Left colon (tissue), 2 donors: ENCODE measurements at regions not wholly inside any gene's neighbourhood (a gene's known extent, or its start where the extent isn't known, plus 50 kb on each side); places are given as distances from the start of the nearest gene placed in this dataset.

Source experiments
- ATAC-seq: fragments of 200-7000 bp; cut with Tn5 transposase; one replicate; pipeline ENCODE4 v1.9.1; 2020; ENCODE audit warnings: mild to moderate bottlenecking, moderate library complexity
- DNase-seq, 2 donors: peaks; one replicate each; pipeline ENCODE4 v3.0.0-alpha.2; 2020
- intact Hi-C, 2 donors: fragments of 100-400 bp; cut with DNase I in 1 of 2; cut with micrococcal nuclease in 1 of 2; formaldehyde crosslinking; loops; one replicate each; pipeline versions ENCODE4 v1.11.2 to v1.14.0; 2022; cut with DNase I, micrococcal nuclease
- donor health status: DM: no; HTN: no; CAD: no.
- donor health status: DM: yes; HTN: yes; CAD: no.

DNA sequence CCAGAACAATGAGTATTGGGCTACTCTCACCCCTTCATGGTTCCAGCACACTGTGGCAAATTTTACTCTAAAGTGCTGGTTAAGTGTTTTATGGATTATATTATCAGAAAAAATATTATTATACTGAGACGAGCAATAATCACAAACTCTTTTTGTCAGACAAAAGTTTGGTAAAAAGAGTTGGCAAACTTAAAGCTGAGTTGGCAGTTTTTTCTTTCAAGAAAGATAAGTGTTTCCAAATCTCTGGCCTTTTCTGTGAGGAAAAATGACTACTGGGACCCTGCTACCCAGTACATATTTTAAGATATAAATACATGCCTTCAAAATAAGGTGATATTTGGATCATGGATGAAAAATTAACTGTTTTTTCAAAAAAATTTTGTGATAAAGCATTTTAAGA is 471.5 kb upstream of the IL12A start:
- ATAC-seq, result no peak
- no peak for DNase-seq
- intact Hi-C loops, result no loop called here

GRCh38 chr3:159520638-159521037 is 468.0 kb upstream of the IL12A start:
- no peak for ATAC-seq

GRCh38 chr3:159522276-159522675 is 466.4 kb upstream of the IL12A start:
- intact Hi-C loops, result no loop called here
- DNase-seq, result no peak
- ATAC-seq, result no peak

More at GRCh38 chr3:159520638-159521037, 468.0 kb upstream of the IL12A start:
- DNase-seq, result no peak
- intact Hi-C loops, result no loop called here

DNA sequence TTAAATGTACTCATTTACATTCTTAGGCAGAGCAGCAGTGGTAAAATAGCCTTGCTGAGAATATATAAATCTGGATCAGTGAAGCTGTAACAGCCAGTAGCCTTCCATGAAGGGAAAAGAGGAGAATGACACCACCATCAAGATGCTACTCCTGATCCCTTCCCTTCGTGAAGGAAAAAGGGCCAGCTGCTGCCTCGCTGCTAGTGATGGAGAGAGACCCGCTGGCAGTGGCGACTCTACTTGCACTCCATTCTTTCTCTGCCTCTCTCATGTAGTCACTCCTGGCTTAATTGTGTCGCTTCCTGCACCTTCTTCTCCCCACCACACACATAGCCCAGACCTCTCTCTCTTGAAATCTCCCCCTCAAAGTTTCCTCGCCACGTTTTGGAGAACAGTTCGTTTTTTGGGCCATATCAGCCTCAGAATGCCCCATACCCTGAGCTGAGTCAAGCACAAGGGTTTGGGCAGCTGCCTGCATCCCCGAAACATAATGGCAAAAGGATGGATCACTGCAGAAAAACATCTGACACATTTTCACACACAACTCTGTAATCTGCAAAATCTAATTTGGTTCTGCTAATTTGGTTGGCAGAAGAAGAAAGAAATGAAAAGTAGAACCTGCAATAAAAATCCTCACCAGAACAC is 460.3 kb upstream of the IL12A start:
- intact Hi-C loops, result no loop called here
- DNase-seq (no peak), ATAC-seq (no peak)

GRCh38 chr3:159532577-159532976 is 456.1 kb upstream of the IL12A start:
- no peak for ATAC-seq
- intact Hi-C loops, result no loop called here

GRCh38 chr3:159534496-159534895 is 454.1 kb upstream of the IL12A start:
- intact Hi-C loops, result no loop called here
- DNase-seq (no peak), ATAC-seq (no peak)

More at GRCh38 chr3:159532577-159532976, 456.1 kb upstream of the IL12A start:
- DNase-seq, result no peak

GRCh38 chr3:159536876-159537275 is 451.8 kb upstream of the IL12A start:
- ATAC-seq (no peak), DNase-seq (no peak)
- intact Hi-C loops, result no loop called here

- DNase-seq (no peak), ATAC-seq (no peak)
- intact Hi-C loops, result no loop called here
Observed at GRCh38 chr3:159538507-159538906, 450.1 kb upstream of the IL12A start.

DNA sequence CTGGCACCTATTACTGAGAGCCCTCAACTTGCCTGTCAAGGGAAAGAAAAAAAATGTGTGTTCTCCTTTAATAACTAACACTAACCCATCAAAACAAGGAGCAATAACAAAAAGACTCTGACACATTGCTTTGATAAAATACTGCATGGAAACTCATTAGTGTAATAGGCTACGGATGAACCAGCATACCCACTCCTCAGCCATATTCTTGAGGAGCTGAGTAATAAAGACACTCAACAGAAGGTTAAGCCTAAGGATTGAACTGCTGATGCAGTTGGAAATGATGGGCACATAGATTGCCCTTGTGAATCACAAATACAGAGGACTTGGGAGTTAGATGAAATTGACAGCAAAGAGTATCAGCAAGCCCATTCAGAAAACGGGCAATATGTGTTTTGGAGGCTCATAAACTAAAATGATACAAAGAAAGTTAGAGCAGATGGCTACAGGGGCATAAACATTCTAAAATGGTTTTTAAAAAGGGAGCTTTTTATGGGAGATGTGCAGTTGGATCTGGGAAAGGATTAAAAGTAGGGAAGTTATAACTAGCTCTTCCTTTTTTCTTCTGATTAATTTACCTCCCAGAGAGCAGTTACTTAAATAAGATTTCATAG is 447.6 kb upstream of the IL12A start:
- intact Hi-C loops, result no loop called here
- DNase-seq, result no peak
- ATAC-seq, result no peak

- DNase-seq (no peak), ATAC-seq (no peak)
- intact Hi-C loops, result no loop called here
Observed at GRCh38 chr3:159548675-159549335, 439.8 kb upstream of the IL12A start.

DNA sequence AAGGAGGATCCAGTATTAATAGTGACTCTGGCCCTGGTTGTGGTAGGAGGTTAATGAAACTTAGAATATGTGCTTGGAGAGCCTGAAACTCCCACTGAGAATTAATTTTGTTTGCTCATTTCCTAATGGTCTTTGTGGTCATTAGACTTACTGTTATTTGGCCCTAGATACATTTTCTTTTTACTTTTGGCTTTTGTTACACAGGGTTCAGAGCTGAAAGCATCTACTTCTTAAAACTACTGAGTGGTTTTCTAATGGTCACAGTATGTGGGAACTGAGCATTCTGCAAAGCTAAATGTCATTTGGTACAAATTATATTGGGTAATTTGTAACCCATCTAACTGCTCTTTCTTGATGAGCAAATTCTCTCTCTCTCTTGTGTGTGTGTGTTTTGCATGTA is 433.4 kb upstream of the IL12A start:
- no peak for DNase-seq
- intact Hi-C loops, result no loop called here

GRCh38 chr3:159559771-159560170 is 428.9 kb upstream of the IL12A start:
- no peak for ATAC-seq
- intact Hi-C loops, result no loop called here
- no peak for DNase-seq

More for the DNA sequence above, 433.4 kb upstream of the IL12A start:
- ATAC-seq, result no peak

GRCh38 chr3:159560214-159560979 is 428.2 kb upstream of the IL12A start:
- DNase-seq (no peak), ATAC-seq (no peak)
- intact Hi-C loops, result no loop called here

- intact Hi-C loops, result no loop called here
- DNase-seq (no peak), ATAC-seq (no peak)
Observed at GRCh38 chr3:159565313-159565712, 423.3 kb upstream of the IL12A start.

DNA sequence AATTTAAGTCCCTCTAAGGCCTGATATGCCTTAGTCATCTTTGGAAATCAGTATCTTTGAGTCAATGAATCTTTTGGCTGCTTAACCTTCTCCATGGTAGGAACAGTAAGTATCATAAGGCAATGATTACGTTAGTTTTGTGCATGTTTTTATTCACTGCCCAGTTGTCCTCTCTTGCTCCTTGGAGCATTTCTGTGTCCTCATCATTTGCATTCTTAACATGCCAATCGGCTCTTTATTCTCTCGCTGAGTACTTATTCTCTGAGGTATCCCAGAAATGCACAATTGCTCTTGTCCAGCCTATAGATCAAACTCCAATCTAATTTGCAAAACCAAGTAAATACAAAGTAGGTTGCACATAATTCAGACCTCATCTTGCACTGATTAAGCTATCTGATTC is 405.0 kb upstream of the IL12A start:
- ATAC-seq (no peak), DNase-seq (no peak)
- intact Hi-C loops, result no loop called here

GRCh38 chr3:159584421-159584820 is 404.2 kb upstream of the IL12A start:
- no peak for ATAC-seq
- DNase-seq, result no peak
- intact Hi-C loops, result no loop called here

DNA sequence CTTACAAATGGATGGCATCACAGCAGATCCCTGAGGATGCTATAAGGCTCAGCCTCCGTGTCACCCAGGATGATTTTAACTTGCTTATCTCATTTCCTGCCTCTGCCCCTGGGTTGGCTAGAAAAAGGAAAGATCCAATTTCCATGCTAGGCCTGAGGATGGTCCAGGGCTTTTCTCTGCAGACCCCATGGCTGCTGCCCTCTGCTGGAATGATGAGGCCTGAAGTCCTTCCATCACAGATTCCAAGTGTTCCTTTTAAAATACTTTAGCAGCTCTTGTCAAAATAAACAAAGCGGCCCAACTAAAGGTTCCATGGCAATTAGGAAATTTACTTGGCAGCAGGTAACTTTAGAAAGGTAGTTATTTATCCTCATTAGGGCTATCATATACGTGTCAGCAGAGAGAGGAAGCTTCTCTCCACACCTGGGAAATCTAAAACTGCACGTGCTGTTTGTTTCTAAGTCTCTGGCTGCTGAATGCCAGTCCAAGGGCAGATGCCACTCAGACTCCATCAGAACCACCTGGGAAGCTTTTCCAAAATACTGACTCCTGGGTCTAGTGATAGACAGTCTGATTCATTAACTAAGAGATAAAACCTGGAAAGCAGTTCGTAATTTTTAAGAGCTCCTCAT is 401.9 kb upstream of the IL12A start:
- ATAC-seq (no peak), DNase-seq (no peak)
- intact Hi-C loops, result no loop called here

DNA sequence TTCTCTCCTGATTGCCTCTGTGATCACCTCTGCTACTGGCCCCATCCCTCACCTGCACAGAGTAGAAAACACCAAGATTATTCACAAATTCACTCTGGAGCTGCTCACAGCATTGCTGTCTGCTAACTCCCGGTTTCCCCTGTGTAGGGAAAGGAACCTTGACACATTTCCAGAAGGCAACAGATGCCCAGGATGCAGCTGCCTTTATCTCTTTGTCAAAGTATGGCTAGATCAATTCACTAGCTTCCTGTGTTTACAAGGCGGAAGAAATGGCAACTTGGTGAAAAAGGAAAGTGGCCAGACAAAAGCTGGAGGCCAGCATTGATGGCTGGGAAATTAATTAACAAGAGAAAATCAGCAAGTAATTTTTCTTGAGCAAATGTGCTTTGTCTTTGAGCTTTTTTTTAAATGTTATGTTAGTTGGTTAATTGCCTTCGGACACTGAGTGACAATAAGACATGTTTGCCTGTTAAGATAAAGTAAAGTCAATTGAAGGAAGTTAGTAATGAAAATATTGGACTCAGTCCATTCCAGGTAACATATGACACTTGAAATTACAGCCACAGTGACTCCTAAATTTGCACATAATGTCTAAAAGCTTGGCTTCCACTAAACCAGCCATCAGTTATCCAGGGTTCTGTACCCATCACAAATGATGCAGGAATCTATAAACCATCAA is 394.6 kb upstream of the IL12A start:
- no peak for DNase-seq
- intact Hi-C loops, result no loop called here
- ATAC-seq, result no peak

DNA sequence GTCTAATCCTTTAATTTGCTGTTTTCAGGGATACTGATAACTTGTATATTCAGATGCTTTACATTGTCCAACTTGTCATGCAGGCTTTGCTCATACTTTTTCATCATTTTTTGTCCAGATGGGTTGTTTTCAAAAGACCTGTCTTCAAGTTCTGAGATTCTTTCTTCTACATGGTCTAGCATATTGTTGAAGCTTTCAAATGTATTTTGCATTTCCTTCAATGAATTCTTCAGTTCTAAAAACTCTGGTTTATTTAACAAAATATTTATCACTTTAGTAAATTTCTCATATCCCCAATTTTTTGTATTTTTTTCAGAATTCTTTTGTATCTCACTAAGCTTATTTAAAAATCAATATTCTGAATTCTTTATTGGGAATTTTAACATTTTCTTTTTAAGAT is 388.3 kb upstream of the IL12A start:
- DNase-seq (no peak), ATAC-seq (no peak)
- intact Hi-C loops, result no loop called here
